Neural cell (in vitro differentiated cells): ENCODE measurements at regions not wholly inside any gene's neighbourhood (a gene's known extent, or its start where the extent isn't known, plus 50 kb on each side); places are given as distances from the start of the nearest gene placed in this dataset.

Experiments used
- H2AFZ ChIP-seq: fragments of 200-600, 300-800 bp; sonication (generic), shearing (Covaris generic); 2 replicates; pipeline ENCODE4 v1.6.0; 2014; ENCODE audit warnings: low read depth, mild to moderate bottlenecking, antibody characterized with exemption, low read length, moderate library complexity
- H3F3A ChIP-seq: fragments of 200-600 bp; shearing (Covaris generic); 2 replicates; pipeline ENCODE4 v1.6.1; 2016; ENCODE audit warnings: mild to moderate bottlenecking, moderate library complexity, mixed read lengths, antibody characterized with exemption, low read length; ENCODE audit not compliant: insufficient read depth, poor library complexity, severe bottlenecking
- H3K27ac ChIP-seq: fragments of 200-600, 300-800 bp; sonication (generic), shearing (Covaris generic); 2 replicates; pipeline ENCODE4 v1.5.1; 2014; ENCODE audit warnings: mild to moderate bottlenecking, low read length, moderate library complexity
- H3K27me3 ChIP-seq: fragments of 300-800, 200-600 bp; sonication (generic), shearing (Covaris generic); 2 replicates; pipeline ENCODE4 v1.6.0; 2014; ENCODE audit warnings: mild to moderate bottlenecking, low read depth, low read length, moderate library complexity; ENCODE audit not compliant: insufficient read depth
- H3K36me3 ChIP-seq: fragments of 300-800, 200-600 bp; sonication (generic), shearing (Covaris generic); 2 replicates; pipeline ENCODE4 v1.5.1; 2014; ENCODE audit warnings: mild to moderate bottlenecking, antibody characterized with exemption, low read length, moderate library complexity; ENCODE audit not compliant: insufficient read depth
- H3K4me2 ChIP-seq: fragments of 300-800, 200-600 bp; sonication (generic), shearing (Covaris generic); 2 replicates; pipeline ENCODE4 v1.6.0; 2014; ENCODE audit warnings: mild to moderate bottlenecking, low read length
- H3K4me3 ChIP-seq: fragments of 300-800, 200-600 bp; sonication (generic), shearing (Covaris generic); 2 replicates; pipeline ENCODE4 v1.5.1; 2014; ENCODE audit warnings: mild to moderate bottlenecking, low read length, moderate library complexity
- H3K79me2 ChIP-seq: fragments of 200-600 bp; shearing (Covaris generic); replicated peaks from 2 replicates; pipeline ENCODE4 v1.6.0; 2014; ENCODE audit warnings: mild to moderate bottlenecking, low read length, moderate library complexity; ENCODE audit not compliant: insufficient read depth
- H3K9ac ChIP-seq: fragments of 300-800, 200-600 bp; sonication (generic), shearing (Covaris generic); 2 replicates; pipeline ENCODE4 v1.6.1; 2016; ENCODE audit warnings: mild to moderate bottlenecking, low read length, mixed read lengths
- H3K9me2 ChIP-seq: fragments of 200-600 bp; shearing (Covaris generic); 2 replicates; pipeline ENCODE4 v1.6.1; 2016; ENCODE audit warnings: mild to moderate bottlenecking, low read length, mixed read lengths; ENCODE audit not compliant: insufficient read depth
- H3K9me3 ChIP-seq: fragments of 200-600, 300-800 bp; sonication (generic), shearing (Covaris generic); 2 replicates; pipeline ENCODE4 v1.6.1; 2016; ENCODE audit warnings: mild to moderate bottlenecking, mixed run types, low read length, moderate library complexity, mixed read lengths
- H4K20me1 ChIP-seq: fragments of 200-600 bp; shearing (Covaris generic); 2 replicates; pipeline ENCODE4 v1.6.1; 2016; ENCODE audit warnings: mild to moderate bottlenecking, mixed run types; ENCODE audit not compliant: insufficient read depth
- EP300 ChIP-seq: fragments of 450-650 bp; conservative IDR thresholded peaks from 2 replicates; pipeline ENCODE4 v1.6.1; 2014; ENCODE audit warnings: antibody characterized with exemption, mild to moderate bottlenecking, moderate library complexity; ENCODE audit not compliant: poor library complexity, severe bottlenecking
- EZH2 ChIP-seq: fragments of 200-600, 300-800 bp; shearing (Covaris generic), sonication (generic); IDR thresholded peaks from 2 replicates; pipeline ENCODE4 v1.6.1; 2014; ENCODE audit warnings: antibody characterized with exemption, low read length, borderline replicate concordance, mild to moderate bottlenecking; ENCODE audit not compliant: insufficient read depth, poor library complexity, severe bottlenecking
- MXI1 ChIP-seq: fragments of 450-650 bp; conservative IDR thresholded peaks from 2 replicates; pipeline ENCODE4 v1.6.1; 2014; ENCODE audit warnings: antibody characterized with exemption, mild to moderate bottlenecking; ENCODE audit not compliant: poor library complexity, severe bottlenecking
- POLR2AphosphoS5 ChIP-seq: IDR thresholded peaks from 2 replicates; pipeline ENCODE4 v1.6.1; 2012
- RAD21 ChIP-seq: fragments of 450-650 bp; conservative IDR thresholded peaks from 2 replicates; pipeline ENCODE4 v1.6.1; 2014; ENCODE audit warnings: antibody characterized with exemption, mild to moderate bottlenecking, moderate library complexity
- SMC3 ChIP-seq: fragments of 450-650 bp; conservative IDR thresholded peaks from 2 replicates; pipeline ENCODE4 v1.6.1; 2014; ENCODE audit warnings: antibody characterized with exemption, mild to moderate bottlenecking, moderate library complexity; ENCODE audit not compliant: poor library complexity
- TAF1 ChIP-seq: IDR thresholded peaks from 2 replicates; pipeline ENCODE4 v1.6.1; 2012; ENCODE audit warnings: low read depth
- TF ChIP-seq, protein P1 (sequence below): fragments of 450-650 bp; IDR thresholded peaks from 2 replicates; pipeline ENCODE4 v1.5.1; 2014; ENCODE audit warnings: antibody characterized with exemption, mild to moderate bottlenecking, moderate library complexity; ENCODE audit not compliant: poor library complexity, severe bottlenecking
- TF ChIP-seq, protein P2 (sequence below): IDR thresholded peaks from 2 replicates; pipeline ENCODE4 v1.6.1; 2012; ENCODE audit warnings: borderline replicate concordance

DNA sequence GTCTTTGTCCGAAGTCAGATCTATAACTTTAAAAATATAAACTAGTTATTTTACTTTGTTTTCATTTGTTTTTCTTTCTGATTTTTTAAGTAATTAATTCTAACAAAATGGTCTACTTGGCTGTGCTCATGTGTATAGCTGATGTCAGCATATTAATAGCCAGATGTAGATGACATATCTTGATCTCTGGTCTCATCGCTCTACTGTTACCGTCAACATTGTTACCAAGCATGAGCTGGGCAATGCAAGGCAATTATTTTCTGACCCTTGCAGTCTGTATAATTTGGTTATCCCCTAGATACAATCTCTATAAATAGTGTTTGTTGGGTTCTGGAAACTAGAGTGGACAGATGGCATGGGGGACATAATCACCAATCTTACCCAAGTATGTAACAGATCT, 151.6 kb upstream of the PTPRK start:
- Histone ChIP-seq H2AFZ (no peak overlapping the region), H3K36me3 (no peaks in the 10 kb centered on the region), H3K79me2 (no peaks in the 10 kb centered on the region)

DNA sequence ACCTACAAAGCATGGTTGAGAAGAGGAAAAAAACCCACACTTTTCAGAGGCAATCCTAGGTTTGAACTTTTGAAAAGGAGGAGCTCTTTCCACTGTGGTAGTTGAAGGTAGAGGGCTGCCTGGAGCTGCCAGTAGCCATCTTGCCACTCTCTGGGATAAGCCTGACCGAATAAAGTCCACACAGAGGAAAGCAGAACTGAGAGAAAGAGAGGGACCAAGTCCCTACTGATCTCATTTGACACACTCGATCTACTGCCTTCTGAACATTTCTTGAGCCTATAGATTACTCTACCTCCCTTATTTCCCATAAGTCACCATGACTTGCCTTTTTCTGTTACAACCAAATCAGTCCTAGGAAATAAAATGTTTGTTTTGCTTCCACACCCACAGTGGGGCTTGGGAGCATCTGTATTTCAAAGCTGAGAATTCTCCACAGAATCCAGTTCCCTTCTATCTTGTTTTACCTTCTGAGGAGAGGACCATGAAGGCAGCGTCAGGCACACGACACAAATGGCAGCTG, 147.0 kb upstream of the PTPRK start:
- H3K9me3 ChIP-seq: no peaks in the 10 kb centered on the region
- no peak overlapping the region for H2AFZ ChIP-seq
- H3K9ac ChIP-seq: no peak overlapping the region
- H3K4me3 ChIP-seq: no peak overlapping the region
- H3K9me2 ChIP-seq: no peaks in the 10 kb centered on the region
- H3K27me3 ChIP-seq: no peaks in the 10 kb centered on the region
- no peak overlapping the region for H3K27ac ChIP-seq
- no peaks in the 10 kb centered on the region for H3K79me2 ChIP-seq
- H3F3A ChIP-seq: no peaks in the 10 kb centered on the region
- H3K4me2 ChIP-seq: no peak overlapping the region
- TF ChIP-seq POLR2AphosphoS5 (no peak), MXI1 (no peak), SMC3 (no peak), EP300 (no peak), RAD21 (no peak), EZH2 (no peak), TAF1 (no peak)
- TF ChIP-seq, protein P1, sequence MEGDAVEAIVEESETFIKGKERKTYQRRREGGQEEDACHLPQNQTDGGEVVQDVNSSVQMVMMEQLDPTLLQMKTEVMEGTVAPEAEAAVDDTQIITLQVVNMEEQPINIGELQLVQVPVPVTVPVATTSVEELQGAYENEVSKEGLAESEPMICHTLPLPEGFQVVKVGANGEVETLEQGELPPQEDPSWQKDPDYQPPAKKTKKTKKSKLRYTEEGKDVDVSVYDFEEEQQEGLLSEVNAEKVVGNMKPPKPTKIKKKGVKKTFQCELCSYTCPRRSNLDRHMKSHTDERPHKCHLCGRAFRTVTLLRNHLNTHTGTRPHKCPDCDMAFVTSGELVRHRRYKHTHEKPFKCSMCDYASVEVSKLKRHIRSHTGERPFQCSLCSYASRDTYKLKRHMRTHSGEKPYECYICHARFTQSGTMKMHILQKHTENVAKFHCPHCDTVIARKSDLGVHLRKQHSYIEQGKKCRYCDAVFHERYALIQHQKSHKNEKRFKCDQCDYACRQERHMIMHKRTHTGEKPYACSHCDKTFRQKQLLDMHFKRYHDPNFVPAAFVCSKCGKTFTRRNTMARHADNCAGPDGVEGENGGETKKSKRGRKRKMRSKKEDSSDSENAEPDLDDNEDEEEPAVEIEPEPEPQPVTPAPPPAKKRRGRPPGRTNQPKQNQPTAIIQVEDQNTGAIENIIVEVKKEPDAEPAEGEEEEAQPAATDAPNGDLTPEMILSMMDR: no peak
- TF ChIP-seq, protein P2, sequence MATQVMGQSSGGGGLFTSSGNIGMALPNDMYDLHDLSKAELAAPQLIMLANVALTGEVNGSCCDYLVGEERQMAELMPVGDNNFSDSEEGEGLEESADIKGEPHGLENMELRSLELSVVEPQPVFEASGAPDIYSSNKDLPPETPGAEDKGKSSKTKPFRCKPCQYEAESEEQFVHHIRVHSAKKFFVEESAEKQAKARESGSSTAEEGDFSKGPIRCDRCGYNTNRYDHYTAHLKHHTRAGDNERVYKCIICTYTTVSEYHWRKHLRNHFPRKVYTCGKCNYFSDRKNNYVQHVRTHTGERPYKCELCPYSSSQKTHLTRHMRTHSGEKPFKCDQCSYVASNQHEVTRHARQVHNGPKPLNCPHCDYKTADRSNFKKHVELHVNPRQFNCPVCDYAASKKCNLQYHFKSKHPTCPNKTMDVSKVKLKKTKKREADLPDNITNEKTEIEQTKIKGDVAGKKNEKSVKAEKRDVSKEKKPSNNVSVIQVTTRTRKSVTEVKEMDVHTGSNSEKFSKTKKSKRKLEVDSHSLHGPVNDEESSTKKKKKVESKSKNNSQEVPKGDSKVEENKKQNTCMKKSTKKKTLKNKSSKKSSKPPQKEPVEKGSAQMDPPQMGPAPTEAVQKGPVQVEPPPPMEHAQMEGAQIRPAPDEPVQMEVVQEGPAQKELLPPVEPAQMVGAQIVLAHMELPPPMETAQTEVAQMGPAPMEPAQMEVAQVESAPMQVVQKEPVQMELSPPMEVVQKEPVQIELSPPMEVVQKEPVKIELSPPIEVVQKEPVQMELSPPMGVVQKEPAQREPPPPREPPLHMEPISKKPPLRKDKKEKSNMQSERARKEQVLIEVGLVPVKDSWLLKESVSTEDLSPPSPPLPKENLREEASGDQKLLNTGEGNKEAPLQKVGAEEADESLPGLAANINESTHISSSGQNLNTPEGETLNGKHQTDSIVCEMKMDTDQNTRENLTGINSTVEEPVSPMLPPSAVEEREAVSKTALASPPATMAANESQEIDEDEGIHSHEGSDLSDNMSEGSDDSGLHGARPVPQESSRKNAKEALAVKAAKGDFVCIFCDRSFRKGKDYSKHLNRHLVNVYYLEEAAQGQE: no peak
- no peaks in the 10 kb centered on the region for H4K20me1 ChIP-seq
- no peaks in the 10 kb centered on the region for H3K36me3 ChIP-seq

More for the DNA sequence above, 151.6 kb upstream of the PTPRK start:
- no peak overlapping the region for H3K27ac ChIP-seq
- H3K27me3 ChIP-seq: no peaks in the 10 kb centered on the region
- H4K20me1 ChIP-seq: no peaks in the 10 kb centered on the region
- no peak overlapping the region for H3K9ac ChIP-seq
- no peaks in the 10 kb centered on the region for H3K9me2 ChIP-seq
- TF ChIP-seq RAD21 (no peak), EZH2 (no peak), EP300 (no peak), POLR2AphosphoS5 (no peak), SMC3 (no peak), MXI1 (no peak), TAF1 (no peak)
- TF ChIP-seq, protein P1: no peak
- TF ChIP-seq, protein P2: no peak
- H3K4me3 ChIP-seq: no peak overlapping the region
- no peaks in the 10 kb centered on the region for H3F3A ChIP-seq
- H3K9me3 ChIP-seq: no peaks in the 10 kb centered on the region
- H3K4me2 ChIP-seq: no peak overlapping the region
